GM10248 (cell line): ENCODE measurements at regions not wholly inside any gene's neighbourhood (a gene's known extent, or its start where the extent isn't known, plus 50 kb on each side); places are given as distances from the start of the nearest gene placed in this dataset.

Experiments used
- CTCF ChIA-PET: fragments of 300-600 bp; sonication (Branson Sonifier 250); formaldehyde crosslinking; extraction: SDS; loops from one replicate; lab custom pipeline; 2021; ENCODE audit warnings: antibody characterized with exemption; lab: Yijun Ruan, JAX
- POLR2A ChIA-PET: fragments of 350-650 bp; sonication (Branson Sonifier 250); formaldehyde crosslinking; extraction: SDS; loops from one replicate; lab custom pipeline; 2020; ENCODE audit warnings: antibody characterized with exemption; lab: Yijun Ruan, JAX
- DNase-seq: peaks from one replicate; pipeline ENCODE4 v3.0.0; 2012; ENCODE audit errors: extremely low spot score
- TF ChIP-seq, protein P1 (sequence below): IDR thresholded peaks from 2 replicates; pipeline ENCODE4 v1.5.1; 2012; ENCODE audit warnings: mild to moderate bottlenecking, low read depth; ENCODE audit errors: extremely low read depth, missing control alignments, control extremely low read depth

DNA sequence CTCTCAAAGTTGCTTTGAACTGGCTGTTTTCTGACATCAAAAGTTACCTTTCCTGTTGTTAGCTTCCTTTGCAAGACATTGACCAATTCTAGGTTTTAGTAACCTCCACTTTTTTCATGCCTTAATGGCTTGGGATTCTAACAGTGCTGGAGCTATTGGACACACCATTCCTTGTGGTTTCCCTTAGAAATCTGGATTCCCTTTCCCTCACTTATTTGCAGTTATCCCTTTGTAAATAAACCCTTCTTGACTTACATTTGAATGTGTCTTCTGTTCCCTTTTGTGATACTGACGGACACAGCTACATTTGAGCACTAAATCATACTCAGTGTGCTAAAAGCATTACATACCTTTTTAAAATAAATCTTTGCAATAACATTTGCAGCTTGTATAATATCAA is 1927.6 kb upstream of the IGFBP7 start:
- TF ChIP-seq, protein P1, sequence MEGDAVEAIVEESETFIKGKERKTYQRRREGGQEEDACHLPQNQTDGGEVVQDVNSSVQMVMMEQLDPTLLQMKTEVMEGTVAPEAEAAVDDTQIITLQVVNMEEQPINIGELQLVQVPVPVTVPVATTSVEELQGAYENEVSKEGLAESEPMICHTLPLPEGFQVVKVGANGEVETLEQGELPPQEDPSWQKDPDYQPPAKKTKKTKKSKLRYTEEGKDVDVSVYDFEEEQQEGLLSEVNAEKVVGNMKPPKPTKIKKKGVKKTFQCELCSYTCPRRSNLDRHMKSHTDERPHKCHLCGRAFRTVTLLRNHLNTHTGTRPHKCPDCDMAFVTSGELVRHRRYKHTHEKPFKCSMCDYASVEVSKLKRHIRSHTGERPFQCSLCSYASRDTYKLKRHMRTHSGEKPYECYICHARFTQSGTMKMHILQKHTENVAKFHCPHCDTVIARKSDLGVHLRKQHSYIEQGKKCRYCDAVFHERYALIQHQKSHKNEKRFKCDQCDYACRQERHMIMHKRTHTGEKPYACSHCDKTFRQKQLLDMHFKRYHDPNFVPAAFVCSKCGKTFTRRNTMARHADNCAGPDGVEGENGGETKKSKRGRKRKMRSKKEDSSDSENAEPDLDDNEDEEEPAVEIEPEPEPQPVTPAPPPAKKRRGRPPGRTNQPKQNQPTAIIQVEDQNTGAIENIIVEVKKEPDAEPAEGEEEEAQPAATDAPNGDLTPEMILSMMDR = no peak
- ChIA-PET POLR2A (no interaction called here), CTCF (no interaction called here)
- DNase-seq = no peak

DNA sequence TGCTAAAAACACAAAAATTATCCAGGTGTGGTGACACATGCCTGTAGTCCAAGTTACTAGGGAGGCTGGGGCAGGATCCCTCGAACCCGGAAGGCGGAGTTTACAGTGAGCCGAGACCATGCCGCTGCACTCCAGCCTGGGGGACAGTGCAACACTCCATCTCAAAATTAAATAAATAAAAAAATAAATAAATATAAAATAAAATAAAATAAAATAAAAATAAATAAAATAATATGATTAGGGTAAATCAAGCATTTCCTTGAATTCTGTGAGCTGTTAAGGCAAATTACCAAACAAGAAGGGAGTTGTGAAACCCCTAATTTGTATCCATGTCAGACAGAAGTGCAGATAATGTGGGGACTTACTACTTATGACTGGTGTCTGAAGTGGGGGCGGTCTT is 1928.9 kb upstream of the IGFBP7 start:
- DNase-seq = no peak
- TF ChIP-seq, protein P1 = no peak

DNA sequence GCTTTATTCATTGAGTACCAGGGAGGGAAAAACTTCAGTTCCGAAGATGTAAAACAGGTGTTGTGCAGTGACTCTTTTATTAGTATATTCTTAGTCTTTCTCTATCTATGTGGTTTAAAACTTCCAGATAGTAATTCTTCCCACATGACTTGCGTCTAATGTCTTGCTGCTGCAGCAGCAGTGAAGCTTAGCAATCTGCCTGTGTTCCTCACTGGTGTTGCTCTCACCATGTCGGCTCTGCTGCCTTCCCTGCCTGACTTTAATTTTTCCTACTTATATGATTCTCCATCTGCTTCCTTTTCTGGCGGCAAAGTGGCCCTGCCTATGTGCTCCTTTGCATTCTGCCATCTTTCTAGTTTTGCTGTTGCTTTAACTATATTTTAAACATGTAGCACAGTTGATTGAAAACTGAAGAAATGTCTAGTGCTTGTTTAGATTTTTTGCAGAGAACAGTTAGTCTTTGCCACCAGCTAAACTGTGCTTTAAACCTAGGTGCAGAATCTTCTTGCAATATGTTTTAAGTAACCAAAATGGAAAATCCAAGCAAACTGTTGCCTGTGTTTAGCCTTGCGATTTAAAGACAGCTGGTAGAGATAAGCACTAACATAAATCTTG is 1934.2 kb upstream of the IGFBP7 start:
- POLR2A ChIA-PET = no interaction called here
- CTCF ChIA-PET = interaction anchor here (1.0 kb wide), 1 partner anchor 20 kb away, joined by 3 read pairs; no protein-coding TSS in a partner anchor
- no peak for DNase-seq
- TF ChIP-seq, protein P1 = no peak

More for the DNA sequence above, 1928.9 kb upstream of the IGFBP7 start:
- CTCF ChIA-PET = no interaction called here
- POLR2A ChIA-PET = no interaction called here

DNA sequence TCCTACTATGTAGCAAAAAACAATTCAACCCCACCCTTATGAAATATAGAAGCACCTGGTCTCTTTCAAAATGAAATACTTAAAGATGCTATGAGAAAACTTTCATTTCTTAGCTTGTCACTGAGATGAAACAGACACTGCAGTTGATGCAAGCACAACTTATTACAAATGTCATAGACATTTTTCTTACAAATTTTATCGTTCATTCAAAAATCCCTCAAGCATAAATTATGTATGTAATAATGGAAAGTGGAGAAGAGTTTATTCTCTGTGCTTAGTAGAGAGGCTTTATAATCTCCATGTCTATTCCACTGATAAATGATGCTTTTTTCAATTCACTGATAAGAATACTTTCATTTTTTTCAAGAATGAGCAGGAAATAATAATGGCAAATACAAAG is 1943.9 kb upstream of the IGFBP7 start:
- TF ChIP-seq, protein P1 = no peak
- ChIA-PET POLR2A (no interaction called here), CTCF (no interaction called here)
- DNase-seq = no peak

DNA sequence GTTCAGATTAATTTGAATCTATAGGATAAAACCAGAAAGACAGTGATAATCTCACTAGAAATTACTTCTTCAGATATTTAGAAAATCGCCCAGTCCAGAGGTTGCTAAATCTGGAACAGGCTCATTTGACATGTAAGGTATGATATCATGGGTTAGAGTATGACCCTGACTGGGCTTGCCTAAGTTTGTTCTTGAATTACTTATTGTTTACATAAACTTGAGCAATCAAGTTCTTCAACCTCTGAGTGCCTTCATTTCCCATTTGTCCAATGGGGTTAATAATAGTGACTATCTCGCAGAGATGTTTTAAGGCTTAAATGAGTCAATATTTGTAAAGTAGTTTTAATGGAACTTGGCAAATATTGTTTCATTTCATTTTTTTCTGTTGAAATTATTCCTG is 1947.6 kb upstream of the IGFBP7 start:
- TF ChIP-seq, protein P1 = no peak
- ChIA-PET POLR2A (no interaction called here), CTCF (no interaction called here)
- no peak for DNase-seq

DNA sequence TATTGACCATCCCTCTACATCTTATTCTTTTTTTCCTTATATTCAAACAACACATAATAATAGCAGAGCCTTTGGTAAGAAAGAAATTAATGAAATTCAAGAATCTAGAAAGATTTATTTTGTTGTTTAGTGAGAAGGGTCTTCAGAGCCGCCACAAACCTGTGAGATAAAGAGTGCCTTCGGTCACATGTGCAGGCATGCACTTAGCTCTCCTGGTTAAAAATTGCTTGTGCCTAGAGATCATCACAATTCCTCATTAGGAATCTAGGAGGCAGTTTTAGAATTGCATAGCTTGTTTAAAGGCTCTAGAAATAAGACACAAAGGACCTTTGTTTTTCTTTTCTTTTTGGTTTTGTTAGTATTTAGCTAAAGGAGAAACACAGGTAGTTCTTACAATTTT is 1948.4 kb upstream of the IGFBP7 start:
- ChIA-PET CTCF (interaction anchor here (1.8 kb wide), 1 partner anchor 14 kb away, joined by 5 read pairs; no protein-coding TSS in a partner anchor), POLR2A (no interaction called here)
- TF ChIP-seq, protein P1 = no peak
- no peak for DNase-seq
